GM21367 (cell line): ENCODE measurements at regions not wholly inside any gene's neighbourhood (a gene's known extent, or its start where the extent isn't known, plus 50 kb on each side); places are given as distances from the start of the nearest gene placed in this dataset.

Experiments used
- ATAC-seq: cut with Tn5 transposase; IDR thresholded peaks from one replicate; pipeline ENCODE4 v1.9.1; 2021; ENCODE audit not compliant: unreplicated experiment

DNA sequence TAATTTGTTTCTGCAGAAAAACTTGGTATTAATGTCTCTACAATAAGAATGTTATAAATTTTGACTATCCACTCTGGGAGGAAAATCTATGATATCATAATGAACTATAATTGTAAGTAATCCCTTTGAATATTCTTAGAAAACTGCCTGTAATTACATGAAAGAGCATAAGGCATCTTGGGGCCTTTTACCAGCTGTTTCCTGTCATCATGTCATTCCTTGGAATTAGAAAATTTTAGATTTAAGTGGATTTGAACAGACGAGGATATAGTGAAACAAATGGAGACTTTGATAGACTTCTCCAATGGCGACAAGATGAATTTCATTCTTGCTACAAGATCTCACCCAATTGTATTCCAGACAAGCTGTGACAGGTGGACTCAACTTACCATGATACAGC is 423.4 kb upstream of the FLRT2 start:
- no peak for ATAC-seq

DNA sequence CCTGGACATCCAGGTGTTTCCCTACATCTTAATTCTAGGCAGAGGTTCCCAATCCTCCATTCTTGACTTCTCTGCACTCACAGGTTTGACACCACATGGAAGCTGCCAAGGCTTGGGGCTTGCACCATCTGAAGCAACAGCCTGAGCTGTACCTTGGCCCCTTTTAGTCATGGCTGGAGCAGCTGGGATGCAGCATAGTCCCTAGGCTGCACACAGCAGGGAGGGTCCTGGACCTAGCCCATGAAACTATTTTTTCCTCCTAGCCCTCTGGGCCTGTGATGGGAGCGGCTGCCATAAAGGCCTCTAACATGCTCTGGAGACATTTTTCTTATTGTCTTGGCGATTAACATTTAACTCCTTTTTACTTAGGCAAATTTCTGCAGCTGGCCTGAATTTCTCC is 417.2 kb upstream of the FLRT2 start:
- no peak for ATAC-seq

DNA sequence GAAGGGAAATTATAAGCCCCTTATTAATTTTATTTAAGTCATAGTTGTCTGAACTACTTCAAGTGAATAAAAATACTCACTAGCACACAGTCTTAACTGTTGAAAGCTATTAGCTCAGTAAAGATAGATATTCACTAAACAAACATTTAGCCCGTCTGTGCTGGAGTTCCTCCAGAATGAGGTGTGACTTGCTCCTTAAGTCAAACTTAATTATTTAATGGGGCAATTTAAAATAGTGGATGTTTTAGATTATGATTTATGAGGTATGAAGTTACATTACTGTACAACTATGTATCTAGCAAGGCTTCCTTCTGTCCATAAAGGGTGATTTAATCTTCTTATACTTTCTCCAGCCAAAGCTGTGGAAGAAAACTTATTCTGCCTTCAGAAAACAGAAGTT is 414.0 kb upstream of the FLRT2 start:
- no peak for ATAC-seq

DNA sequence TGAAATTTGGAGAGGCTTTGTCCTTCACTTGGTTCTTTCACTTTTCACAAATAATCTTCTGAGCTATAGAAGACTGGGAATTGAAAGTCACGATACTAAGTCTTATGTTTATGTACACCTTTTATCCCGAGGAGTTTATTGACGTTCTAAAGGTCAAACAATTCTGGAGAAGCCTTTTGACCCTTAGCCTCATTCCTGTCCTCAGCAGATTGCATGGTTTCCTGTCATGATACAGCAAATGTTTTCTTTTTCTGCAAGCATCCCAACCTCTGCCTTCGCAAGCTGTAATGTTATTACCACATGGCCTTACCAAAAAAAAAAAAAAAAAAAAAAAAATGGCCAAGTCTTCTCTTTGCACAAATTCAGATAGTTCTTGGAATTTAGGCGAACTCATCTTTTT is 411.7 kb upstream of the FLRT2 start:
- ATAC-seq = no peak

DNA sequence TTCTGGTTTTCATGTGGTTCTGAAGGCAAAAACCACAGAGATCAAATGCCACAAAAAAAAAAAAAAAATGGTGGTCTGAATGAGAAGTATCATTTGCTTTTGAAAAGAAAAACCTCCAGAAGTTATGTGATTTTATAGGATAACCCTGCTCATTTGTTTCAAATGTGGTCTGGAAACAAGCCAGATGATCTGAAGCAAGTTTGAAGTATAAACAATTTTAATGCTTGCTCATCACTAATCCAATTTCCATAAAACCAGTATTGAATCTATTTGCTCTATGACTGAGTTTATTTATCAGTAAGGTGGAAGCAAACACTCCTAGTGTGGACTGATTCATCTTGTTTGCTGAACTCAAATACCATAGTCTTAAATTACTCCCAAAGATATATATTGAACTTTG is 407.3 kb upstream of the FLRT2 start:
- ATAC-seq = no peak

DNA sequence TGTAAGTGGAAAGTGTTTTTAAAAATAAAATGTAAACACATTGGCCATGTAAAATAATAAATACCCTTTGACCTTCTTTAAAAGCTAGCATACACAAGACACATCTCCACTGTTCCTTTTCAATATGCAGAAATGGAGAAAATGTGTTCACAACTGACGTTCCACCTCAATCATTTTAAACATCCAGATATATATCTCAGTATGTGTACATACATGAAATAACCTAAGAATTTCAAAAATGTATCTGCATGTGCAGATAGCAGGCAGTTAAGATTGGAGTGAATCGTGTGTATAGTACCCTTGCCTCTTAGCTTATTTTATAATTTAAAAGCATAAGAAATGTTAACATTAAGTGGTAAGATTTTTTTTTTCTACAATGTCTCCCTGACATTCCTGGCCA is 406.2 kb upstream of the FLRT2 start:
- ATAC-seq = no peak

DNA sequence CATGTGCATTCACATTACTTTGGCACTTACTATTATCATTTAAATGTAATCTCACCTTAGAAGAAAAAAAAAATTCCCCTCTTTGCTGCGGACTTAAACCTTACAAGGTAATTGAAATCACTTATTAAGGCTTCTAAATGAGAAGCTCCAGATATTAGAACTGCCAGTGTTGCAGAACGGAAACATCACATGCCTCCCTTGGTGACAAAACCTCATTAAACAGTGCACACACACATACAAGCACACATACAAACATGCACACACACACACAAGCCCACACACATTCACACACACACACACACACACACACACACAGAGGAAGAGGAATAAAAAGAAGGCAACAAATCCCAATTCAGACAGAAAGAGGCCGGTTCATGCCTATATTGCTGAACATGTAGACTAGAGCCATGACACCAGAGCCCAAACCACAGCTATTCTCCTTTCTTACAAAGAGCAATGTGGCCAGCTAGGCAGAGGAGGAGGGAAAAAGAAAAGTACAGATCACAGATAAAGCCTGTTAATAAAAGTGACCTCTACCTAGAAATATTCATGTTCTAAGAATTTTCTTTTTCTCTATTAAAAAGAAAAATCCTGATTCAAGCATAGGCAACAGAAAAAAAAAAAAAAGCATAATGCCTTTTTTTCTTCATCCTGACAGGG is 405.2 kb upstream of the FLRT2 start:
- ATAC-seq = no peak

DNA sequence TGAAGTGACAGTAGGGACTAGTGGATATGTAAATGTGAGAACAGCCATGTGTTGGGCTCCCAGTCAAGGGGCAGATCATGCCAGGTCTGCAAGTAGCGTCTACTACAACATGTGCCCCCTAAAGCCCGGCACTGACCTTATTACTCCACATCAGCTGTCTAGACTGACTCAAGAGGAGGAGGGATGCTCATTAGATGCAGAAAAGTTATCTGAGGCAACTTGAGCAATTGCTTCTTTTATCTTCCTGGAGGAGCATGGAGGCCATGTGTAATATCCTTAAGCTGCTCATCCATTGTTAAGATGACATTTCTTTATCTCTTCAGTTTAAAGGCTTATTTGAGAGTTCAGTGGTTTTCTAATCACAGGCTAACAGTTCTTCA is 404.7 kb upstream of the FLRT2 start:
- ATAC-seq = no peak

DNA sequence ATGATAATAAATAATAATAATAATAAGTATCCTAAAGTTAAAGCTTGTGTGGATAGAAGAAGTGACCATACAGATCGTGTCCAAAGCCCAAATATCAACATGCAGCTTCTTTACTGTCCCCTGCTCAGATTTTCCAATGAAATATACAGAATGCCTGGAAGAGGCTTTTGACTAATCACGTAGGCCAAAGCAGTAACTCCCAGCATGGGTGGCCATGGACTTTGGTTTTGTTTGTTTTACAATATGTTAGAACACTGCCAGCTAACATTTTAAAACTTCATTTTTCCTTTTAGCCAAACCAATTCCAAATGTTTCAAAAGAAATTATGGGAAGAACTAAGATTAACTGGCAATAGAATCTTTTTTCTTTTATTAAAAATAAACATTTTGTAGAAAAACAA is 400.0 kb upstream of the FLRT2 start:
- no peak for ATAC-seq

DNA sequence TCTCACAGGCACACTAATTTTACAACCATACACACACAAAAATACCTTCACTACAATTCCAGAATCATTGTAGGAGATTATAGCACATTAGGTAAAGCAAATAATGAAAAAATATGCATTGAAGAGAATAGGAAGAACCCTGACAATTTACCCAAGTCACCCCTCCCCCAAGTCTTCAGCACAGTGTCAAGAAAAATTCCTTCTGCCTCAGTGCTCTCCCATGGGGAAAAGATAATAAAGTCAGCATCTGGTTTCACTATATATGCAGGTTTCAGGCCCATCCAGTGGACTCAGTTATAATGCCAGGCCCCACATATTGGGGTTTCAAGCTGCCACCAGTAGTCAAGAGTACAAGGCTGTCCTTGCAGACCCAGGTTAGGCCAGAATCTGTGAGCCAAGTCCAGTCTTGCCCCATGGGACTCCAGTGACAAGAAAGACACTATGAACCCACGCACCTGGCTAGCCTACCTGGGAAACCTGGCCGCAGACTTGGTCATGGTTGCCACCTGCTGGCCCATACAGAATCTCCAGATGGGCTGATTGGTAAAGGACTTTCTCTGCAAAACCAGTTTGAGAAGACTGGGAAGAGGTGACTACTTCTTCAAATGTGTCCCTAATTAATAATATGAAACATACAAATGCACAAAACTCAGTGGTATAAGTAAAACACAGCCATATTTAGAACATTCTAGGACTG is 398.6 kb upstream of the FLRT2 start:
- no peak for ATAC-seq

DNA sequence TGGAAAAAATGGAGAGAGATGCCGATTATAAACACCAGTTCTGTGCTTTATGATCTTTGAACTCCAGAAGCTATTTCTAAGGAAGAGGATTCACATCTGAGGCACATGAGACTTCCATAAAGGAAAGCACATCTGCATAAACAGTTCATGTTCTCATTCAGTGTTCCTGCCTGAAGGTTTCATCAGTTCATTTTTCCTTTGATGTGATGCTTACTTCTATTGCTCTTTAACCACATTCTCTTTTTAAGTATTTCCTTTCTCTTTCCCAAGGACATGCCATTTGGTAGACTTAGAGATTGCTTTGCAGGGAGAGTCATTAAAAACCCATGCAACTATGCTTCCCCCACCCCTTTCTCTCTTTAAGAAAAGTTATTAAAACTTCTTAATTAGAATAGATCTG is 387.0 kb upstream of the FLRT2 start:
- ATAC-seq = no peak

DNA sequence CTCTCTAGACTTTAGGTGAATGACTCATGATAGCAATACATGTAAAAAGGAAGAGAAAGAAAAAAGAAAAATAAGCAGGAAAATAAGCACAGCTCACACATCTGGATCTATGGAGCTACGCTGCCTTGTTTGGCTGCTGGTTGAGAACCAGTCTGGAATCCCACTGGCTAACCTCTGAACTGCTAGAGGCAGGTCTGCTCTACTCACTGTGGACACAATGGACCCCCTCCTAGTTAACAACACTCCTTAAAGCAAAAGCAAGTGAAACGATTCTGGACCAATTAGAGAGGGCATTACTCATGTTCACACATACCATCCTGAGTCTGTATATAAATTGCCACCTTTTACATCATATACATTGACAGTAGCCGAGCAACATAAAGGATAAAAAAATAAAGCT is 383.2 kb upstream of the FLRT2 start:
- no peak for ATAC-seq

DNA sequence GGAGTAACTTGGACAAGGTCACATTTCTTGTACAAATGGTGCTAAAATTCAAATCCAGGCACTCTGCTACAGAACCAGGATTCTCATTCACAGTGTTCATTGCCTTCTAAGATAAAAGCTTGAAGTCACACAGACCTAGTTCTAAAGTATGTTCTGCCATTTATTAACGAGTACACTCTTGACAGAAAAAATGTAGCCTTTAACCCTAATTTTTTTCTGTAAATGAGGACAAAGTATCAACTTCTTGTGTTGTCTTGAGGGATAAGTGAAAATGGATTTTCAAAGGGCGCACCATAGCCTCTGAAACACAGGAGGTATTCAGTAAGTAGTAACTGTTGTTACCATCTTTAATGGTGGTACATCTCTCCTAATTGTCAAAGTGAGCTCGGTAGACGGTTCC is 379.8 kb upstream of the FLRT2 start:
- ATAC-seq = no peak

DNA sequence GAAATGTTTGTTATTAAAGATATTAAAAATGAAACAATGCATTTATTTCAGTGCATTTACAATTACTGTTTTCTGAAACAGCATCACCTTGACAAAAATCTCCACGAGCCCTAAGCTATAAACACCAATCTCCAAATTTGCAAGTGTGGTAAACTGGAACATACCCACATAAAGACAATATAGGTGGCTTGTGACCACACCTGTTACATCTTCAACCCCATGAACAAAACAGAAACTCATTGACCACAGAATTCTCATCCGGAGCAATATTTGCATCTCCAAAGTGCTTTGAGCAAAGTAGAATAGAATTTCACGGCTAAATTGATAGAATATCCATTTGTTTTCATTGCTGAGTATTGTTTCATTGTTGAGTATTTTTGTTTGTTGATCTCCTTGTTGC is 375.2 kb upstream of the FLRT2 start:
- ATAC-seq = no peak

DNA sequence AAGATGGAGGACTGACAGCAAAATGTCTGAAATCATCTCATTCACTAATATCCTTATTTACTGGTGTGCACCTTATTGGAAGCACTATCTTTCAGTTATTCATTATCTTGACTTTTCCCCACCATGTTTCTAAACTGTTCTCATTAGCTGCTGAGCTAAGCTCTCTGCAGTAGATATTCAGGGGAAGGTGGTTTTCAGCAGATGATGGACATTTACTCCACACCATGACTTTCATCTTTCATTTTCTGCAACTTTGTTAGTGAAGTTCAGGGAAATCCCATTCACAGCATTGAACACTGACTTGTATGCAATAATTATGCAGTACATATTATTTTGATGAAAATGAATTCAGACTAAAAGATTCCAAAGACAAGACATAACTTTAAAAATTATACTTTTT is 373.6 kb upstream of the FLRT2 start:
- ATAC-seq = no peak

DNA sequence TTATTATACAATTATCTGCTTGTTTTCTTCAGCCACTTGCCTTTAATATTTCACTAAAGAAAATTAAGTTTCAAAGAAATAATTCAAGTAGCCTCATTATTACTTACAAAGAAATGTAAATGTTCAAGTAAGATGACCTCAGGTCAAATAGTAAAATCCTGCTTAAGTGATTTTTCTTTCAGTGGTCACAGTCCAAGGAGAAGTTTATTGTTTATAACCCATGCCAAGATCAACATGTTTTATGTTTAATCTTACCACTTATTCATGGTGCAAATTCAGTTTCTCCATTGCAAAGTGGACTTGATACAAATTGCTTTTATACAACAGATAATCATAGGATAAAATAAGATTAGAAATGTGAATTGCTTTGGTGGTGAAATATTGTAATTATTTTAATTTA is 370.2 kb upstream of the FLRT2 start:
- no peak for ATAC-seq

DNA sequence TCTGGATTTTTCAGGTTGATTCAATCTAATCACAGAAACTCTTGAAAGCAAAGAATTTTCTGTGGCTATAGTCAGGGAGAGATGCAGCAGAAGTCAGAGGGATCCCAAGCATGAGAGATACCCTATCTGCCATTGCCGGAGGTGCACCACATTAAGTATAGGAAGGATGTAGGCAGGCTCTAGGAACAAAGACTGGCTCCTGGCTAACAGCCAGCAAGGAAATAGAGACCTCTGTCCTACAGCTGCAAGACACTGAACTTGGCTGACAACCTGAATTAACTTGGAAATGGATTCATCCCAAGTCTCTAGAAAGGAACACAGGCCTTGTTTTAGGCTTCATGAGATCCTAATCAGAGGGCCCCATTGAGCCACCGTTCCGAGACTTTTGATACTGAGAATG is 364.9 kb upstream of the FLRT2 start:
- ATAC-seq = no peak

DNA sequence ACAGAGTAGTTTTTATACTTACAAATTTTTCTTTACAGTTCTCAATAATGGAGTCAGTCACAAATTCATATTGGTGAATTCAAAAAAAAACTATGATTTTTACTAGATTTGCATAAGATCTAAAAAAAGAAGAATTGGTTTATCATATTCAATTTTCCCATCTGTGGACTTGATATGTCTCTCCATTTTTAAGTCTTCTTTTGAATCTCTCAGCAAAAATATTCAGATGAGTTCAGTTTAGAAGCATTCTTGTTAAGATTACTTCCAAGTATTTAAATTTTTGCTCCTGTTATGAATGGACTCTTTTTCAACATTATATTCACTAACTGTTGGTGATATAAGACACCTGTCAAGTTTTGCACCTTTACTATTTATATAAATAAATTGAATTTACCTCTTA is 360.6 kb upstream of the FLRT2 start:
- ATAC-seq = no peak

DNA sequence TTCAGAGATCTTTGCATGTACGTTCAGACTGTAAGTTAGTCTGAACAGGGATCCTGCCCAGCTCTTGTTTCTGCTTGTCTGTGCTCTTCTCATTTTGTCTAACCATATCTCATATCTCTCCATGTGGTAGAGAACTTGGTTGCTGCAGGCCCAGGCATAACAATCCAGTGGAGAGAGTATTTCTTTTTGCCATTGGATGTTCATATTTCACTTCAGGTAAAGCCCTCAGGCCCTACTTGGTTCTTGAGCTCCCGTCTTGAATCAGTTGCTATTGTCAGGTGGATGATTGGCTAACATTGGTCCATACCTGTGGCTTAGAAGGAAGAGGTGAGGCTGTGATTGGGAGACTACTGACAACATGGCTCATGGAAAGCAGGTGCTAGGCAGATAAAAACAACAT is 357.7 kb upstream of the FLRT2 start:
- ATAC-seq = no peak

DNA sequence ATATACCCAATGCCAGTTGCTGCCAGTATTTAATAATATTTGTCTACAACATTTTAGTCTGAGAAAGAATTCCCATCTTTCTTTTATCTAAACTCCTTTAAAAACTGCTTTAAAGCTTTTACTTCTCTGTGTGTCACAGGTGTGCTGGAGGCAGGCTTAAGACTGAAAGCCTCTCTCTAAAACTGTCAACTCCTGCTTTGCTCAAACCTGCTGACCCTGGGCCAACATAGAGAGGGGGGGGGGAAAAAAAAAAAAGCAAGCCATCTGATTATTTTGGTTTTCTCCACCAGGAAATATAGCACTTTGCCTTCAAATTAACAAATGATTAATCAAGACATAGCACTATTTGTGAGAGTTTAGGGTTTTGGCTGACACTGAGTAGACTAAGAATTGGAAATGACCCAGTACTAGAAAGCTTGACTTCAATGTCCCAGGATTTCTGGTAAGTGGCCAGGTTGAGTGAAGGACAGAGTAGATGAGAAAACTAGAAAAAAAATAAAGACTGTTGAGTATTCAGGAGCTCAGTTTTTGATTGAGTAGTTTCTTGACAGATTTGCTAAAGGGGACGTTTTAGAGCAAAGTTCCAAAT is 357.0 kb upstream of the FLRT2 start:
- ATAC-seq = no peak

DNA sequence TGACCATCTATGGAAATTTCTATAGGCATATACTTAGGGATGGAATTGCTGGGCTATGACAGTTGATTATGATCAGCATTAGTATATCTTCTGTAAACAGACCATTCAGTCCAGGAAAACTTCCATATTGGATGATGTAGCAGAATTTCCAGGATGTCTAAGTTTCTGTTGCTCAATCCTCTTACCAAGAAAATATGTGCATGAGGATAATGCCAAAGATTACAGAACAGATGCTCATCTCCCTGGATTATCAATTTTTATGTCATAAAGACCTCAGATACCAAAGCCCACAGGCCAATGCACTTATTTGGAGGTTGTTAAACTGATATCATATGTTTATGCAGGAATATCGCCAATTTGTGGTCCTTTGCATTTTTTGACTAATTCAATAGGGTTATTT is 354.4 kb upstream of the FLRT2 start:
- no peak for ATAC-seq

DNA sequence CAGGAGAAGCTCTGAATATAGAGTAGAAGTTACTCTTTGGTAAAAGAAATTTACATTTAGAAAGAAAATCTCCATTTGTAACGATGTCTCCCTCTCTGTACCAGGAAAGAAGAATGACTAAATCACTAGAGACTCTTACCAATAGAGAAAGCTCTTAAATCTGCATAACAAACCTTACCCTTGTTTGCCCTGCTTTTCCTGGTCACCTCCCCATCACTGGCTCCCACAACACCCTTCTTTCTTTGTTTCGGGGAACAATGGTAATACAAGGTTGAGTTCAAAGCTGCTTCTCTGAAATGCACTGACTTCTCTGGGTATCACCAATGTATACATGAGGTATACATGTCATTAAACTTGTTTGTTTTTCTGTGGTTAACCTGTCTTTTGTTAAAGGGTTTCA is 351.1 kb upstream of the FLRT2 start:
- no peak for ATAC-seq

DNA sequence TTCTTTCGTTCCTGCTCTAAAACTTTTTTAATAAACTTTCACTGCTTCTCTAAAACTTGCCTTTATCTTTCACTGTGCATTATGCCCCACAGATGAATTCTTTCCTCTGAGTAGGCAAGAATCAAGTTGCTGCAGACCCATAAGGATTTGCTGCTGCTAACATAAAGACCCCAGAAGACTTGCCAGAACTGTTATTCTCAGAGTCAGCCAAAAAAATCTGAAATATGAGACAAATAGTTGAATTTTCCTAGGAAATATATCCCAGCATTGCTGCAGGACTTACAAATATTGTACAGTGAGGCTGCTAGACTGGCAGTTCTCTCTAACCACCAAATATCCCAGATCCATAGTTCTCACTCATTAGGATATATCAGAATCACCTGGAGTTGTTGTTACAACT is 349.1 kb upstream of the FLRT2 start:
- no peak for ATAC-seq
